ENCODE measurements at regions not wholly inside any gene's neighbourhood (a gene's known extent, or its start where the extent isn't known, plus 50 kb on each side); places are given as distances from the start of the nearest gene placed in this dataset.

DNA sequence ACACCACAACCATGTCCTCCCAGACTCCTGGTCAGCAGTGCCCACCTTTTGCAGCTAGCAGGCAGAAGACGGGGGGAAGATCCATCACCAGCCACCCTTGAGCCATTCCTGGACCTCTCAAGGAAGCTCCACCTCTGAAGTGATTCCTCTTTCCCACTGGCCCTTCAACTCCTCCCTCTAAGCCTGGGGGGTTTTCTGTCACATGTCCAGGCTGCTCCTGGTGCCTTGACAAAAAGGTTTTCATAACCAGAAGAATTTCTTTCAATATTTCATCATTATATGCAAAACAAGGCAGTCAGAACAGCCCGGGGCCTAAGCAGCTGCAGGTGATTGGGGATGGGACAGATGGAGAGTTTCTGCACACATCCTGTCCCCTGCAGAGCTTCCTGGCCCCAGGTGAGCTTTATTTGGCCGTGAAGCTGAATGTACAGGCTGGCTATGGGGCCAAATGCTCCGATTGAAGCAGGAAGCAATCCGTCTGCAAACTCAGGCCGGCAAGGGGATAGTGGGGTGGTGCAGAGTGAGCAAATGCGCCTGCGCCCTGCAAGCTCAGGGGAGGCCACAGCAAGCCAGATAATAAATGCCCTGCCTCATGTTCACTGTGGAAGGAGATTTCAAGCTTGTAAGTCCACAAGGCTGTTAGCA lies 173.5 kb downstream of the C5orf15 start:
- H3K27ac ChIP-seq (replicated peaks): no peak overlapping the region
- no peaks in the 10 kb centered on the region for H3K27me3 ChIP-seq (ENCODE audit: insufficient read depth, poor library complexity, severe bottlenecking)
- TF ChIP-seq GABPA (IDR thresholded peaks at IDR 0.05; ENCODE audit: low read depth): no peak
- no peak for TF ChIP-seq POLR2AphosphoS5 (IDR thresholded peaks at IDR 0.05; ENCODE audit: low read depth)
- TF ChIP-seq SPI1 (IDR thresholded peaks at IDR 0.05; ENCODE audit: borderline replicate concordance, low read depth): no peak
- TF ChIP-seq, protein P1, sequence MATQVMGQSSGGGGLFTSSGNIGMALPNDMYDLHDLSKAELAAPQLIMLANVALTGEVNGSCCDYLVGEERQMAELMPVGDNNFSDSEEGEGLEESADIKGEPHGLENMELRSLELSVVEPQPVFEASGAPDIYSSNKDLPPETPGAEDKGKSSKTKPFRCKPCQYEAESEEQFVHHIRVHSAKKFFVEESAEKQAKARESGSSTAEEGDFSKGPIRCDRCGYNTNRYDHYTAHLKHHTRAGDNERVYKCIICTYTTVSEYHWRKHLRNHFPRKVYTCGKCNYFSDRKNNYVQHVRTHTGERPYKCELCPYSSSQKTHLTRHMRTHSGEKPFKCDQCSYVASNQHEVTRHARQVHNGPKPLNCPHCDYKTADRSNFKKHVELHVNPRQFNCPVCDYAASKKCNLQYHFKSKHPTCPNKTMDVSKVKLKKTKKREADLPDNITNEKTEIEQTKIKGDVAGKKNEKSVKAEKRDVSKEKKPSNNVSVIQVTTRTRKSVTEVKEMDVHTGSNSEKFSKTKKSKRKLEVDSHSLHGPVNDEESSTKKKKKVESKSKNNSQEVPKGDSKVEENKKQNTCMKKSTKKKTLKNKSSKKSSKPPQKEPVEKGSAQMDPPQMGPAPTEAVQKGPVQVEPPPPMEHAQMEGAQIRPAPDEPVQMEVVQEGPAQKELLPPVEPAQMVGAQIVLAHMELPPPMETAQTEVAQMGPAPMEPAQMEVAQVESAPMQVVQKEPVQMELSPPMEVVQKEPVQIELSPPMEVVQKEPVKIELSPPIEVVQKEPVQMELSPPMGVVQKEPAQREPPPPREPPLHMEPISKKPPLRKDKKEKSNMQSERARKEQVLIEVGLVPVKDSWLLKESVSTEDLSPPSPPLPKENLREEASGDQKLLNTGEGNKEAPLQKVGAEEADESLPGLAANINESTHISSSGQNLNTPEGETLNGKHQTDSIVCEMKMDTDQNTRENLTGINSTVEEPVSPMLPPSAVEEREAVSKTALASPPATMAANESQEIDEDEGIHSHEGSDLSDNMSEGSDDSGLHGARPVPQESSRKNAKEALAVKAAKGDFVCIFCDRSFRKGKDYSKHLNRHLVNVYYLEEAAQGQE (IDR thresholded peaks at IDR 0.05; ENCODE audit: insufficient replicate concordance, low read depth): no peak
- TF ChIP-seq, protein P2, sequence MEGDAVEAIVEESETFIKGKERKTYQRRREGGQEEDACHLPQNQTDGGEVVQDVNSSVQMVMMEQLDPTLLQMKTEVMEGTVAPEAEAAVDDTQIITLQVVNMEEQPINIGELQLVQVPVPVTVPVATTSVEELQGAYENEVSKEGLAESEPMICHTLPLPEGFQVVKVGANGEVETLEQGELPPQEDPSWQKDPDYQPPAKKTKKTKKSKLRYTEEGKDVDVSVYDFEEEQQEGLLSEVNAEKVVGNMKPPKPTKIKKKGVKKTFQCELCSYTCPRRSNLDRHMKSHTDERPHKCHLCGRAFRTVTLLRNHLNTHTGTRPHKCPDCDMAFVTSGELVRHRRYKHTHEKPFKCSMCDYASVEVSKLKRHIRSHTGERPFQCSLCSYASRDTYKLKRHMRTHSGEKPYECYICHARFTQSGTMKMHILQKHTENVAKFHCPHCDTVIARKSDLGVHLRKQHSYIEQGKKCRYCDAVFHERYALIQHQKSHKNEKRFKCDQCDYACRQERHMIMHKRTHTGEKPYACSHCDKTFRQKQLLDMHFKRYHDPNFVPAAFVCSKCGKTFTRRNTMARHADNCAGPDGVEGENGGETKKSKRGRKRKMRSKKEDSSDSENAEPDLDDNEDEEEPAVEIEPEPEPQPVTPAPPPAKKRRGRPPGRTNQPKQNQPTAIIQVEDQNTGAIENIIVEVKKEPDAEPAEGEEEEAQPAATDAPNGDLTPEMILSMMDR (IDR thresholded peaks at IDR 0.05; ENCODE audit: insufficient read depth, low read length): no peak
- no peak overlapping the region for H3K4me3 ChIP-seq (replicated peaks; ENCODE audit: insufficient read depth, low read length)
- no peak for DNase-seq (ENCODE audit: low read depth in 1 of 2, low spot score in 1 of 2)

DNA sequence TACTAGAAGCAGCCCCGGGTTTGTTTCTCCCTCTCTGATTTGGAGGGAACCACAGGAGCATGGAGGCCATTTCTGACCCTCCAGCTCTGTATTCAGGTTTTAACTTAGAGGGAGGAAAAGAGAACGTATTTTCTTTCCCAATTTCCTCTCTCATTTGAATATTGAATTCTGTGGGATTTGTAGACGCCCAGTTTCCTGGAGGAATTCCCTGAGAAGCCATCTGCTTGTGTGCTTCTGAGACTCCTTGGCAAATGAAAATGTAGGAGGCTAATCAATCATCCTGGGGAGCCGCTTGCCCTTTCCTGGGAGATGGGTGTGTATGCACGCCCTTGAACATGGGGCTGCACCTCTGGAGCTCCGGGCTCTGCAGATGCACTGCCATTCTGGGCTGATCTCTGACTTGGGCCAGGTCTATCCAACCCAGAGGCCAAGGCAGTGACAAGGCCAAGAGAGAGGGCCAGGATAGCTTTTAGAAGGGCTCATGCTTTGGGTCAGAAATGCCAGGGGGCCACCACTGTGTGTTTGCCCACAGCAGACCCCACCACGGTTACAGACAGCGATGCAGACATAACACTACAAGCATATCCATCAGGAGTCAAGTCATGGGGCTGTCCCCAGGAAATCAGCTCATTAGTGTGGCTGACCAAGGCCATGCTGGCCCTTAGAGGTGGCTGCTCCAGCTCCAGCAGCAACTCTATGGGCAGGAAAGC lies 174.5 kb downstream of the C5orf15 start:
- H3K27me3 ChIP-seq (ENCODE audit: insufficient read depth, poor library complexity, severe bottlenecking): no peaks in the 10 kb centered on the region
- no peak overlapping the region for H3K27ac ChIP-seq (replicated peaks)
- H3K4me3 ChIP-seq (replicated peaks; ENCODE audit: insufficient read depth, low read length): no peak overlapping the region
- DNase-seq (ENCODE audit: low read depth in 1 of 2, low spot score in 1 of 2): no peak
- TF ChIP-seq SPI1 (IDR thresholded peaks at IDR 0.05; ENCODE audit: borderline replicate concordance, low read depth) (no peak), POLR2AphosphoS5 (IDR thresholded peaks at IDR 0.05; ENCODE audit: low read depth) (no peak), GABPA (IDR thresholded peaks at IDR 0.05; ENCODE audit: low read depth) (no peak)
- TF ChIP-seq, protein P2 (IDR thresholded peaks at IDR 0.05; ENCODE audit: insufficient read depth, low read length): no peak
- TF ChIP-seq, protein P1 (IDR thresholded peaks at IDR 0.05; ENCODE audit: insufficient replicate concordance, low read depth): no peak

DNA sequence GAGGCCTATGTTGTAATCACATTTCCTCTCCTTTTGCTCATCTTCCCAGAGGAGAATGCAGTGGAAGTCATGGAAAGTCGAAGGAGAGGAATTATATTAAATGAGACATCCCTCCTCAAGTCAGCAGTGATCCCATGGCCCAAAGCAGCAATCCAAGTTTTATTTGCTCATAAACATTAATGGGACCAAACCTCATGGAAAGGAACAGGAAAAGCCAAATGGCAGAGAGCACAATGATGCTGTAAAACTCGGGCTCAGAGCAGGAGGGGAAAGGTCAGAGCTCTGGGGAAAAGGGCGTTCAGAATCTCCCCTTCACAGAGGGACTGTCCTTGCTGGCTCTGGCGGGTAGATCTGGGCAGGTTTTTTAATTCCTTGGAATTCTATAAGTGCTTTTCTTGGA lies 175.8 kb downstream of the C5orf15 start:
- Histone ChIP-seq H3K27me3 (ENCODE audit: insufficient read depth, poor library complexity, severe bottlenecking) (no peaks in the 10 kb centered on the region), H3K27ac (replicated peaks) (no peak overlapping the region), H3K4me3 (replicated peaks; ENCODE audit: insufficient read depth, low read length) (no peak overlapping the region)
- no peak for DNase-seq (ENCODE audit: low read depth in 1 of 2, low spot score in 1 of 2)
- TF ChIP-seq SPI1 (IDR thresholded peaks at IDR 0.05; ENCODE audit: borderline replicate concordance, low read depth): no peak

DNA sequence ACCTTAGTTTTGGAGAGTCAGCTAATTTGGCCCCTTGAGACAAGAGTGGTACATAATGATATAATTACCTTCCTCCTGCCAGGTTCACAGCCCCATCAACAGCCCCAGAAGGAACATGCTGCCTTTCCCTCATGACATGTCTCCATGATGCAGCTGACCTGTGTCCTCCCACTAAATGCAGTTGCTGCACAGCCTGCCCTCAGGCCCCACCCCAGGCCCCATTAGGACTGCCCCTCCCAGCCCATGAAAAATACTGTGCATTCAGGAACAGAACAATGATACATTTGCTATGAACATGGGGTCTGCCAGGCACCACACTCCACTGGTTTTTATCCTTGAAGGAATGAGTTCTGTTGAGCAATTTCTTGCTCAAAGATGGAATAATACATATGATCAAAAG lies 176.4 kb downstream of the C5orf15 start:
- Histone ChIP-seq H3K4me3 (replicated peaks; ENCODE audit: insufficient read depth, low read length) (no peak overlapping the region), H3K27me3 (ENCODE audit: insufficient read depth, poor library complexity, severe bottlenecking) (no peaks in the 10 kb centered on the region), H3K27ac (replicated peaks) (no peak overlapping the region)
- no peak for DNase-seq (ENCODE audit: low read depth in 1 of 2, low spot score in 1 of 2)
- no peak for TF ChIP-seq POLR2AphosphoS5 (IDR thresholded peaks at IDR 0.05; ENCODE audit: low read depth)
- TF ChIP-seq, protein P1 (IDR thresholded peaks at IDR 0.05; ENCODE audit: insufficient replicate concordance, low read depth): no peak

All from HL-60 (cell line).